ENCODE measurements at regions not wholly inside any gene's neighbourhood (a gene's known extent, or its start where the extent isn't known, plus 50 kb on each side); places are given as distances from the start of the nearest gene placed in this dataset.

DNA sequence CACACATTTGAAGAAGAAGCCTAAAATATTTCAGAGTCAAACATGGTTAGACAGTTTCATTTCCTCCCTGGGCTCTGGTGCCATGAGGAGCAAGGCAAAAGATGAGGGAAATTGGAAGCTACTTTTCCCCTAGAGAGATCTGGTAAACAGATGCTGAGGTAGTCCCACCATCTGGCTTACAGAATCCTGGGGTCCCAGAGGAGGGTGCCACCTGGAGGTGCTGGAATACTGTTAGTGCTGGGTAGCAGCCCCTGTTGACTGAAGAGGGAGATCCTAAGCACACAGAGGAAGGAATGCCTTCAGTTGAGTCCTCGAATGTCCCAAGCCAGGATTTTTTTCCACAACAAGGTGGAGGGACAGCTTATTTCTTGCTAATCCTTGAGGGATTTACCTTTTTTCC is 160.1 kb downstream of the FZD1 start:
- TF ChIP-seq, protein P1, sequence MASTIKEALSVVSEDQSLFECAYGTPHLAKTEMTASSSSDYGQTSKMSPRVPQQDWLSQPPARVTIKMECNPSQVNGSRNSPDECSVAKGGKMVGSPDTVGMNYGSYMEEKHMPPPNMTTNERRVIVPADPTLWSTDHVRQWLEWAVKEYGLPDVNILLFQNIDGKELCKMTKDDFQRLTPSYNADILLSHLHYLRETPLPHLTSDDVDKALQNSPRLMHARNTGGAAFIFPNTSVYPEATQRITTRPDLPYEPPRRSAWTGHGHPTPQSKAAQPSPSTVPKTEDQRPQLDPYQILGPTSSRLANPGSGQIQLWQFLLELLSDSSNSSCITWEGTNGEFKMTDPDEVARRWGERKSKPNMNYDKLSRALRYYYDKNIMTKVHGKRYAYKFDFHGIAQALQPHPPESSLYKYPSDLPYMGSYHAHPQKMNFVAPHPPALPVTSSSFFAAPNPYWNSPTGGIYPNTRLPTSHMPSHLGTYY (CRISPR knock-in tag; IDR thresholded peaks at IDR 0.05), result no peak
- TF ChIP-seq, protein P2, sequence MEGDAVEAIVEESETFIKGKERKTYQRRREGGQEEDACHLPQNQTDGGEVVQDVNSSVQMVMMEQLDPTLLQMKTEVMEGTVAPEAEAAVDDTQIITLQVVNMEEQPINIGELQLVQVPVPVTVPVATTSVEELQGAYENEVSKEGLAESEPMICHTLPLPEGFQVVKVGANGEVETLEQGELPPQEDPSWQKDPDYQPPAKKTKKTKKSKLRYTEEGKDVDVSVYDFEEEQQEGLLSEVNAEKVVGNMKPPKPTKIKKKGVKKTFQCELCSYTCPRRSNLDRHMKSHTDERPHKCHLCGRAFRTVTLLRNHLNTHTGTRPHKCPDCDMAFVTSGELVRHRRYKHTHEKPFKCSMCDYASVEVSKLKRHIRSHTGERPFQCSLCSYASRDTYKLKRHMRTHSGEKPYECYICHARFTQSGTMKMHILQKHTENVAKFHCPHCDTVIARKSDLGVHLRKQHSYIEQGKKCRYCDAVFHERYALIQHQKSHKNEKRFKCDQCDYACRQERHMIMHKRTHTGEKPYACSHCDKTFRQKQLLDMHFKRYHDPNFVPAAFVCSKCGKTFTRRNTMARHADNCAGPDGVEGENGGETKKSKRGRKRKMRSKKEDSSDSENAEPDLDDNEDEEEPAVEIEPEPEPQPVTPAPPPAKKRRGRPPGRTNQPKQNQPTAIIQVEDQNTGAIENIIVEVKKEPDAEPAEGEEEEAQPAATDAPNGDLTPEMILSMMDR (IDR thresholded peaks at IDR 0.05), result no peak
- no peak for TF ChIP-seq NR3C1 (CRISPR knock-in tag; conservative IDR thresholded peaks at IDR 0.05; ENCODE audit: low read depth)
- TF ChIP-seq OVOL2 (CRISPR knock-in tag; IDR thresholded peaks at IDR 0.05; ENCODE audit: borderline replicate concordance), result no peak
- TF ChIP-seq CBFB (CRISPR knock-in tag; IDR thresholded peaks at IDR 0.05; ENCODE audit: low read depth), result no peak
- TF ChIP-seq, protein P3, sequence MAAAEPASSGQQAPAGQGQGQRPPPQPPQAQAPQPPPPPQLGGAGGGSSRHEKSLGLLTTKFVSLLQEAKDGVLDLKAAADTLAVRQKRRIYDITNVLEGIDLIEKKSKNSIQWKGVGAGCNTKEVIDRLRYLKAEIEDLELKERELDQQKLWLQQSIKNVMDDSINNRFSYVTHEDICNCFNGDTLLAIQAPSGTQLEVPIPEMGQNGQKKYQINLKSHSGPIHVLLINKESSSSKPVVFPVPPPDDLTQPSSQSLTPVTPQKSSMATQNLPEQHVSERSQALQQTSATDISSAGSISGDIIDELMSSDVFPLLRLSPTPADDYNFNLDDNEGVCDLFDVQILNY (CRISPR knock-in tag; IDR thresholded peaks at IDR 0.05), result no peak
- TF ChIP-seq, protein P4, sequence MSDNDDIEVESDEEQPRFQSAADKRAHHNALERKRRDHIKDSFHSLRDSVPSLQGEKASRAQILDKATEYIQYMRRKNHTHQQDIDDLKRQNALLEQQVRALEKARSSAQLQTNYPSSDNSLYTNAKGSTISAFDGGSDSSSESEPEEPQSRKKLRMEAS (CRISPR knock-in tag; IDR thresholded peaks at IDR 0.05), result no peak
- no peak for TF ChIP-seq JUN (CRISPR knock-in tag; IDR thresholded peaks at IDR 0.05)
- no peak for TF ChIP-seq MYBL2 (CRISPR knock-in tag; IDR thresholded peaks at IDR 0.05)
- TF ChIP-seq ZBTB21 (CRISPR knock-in tag; IDR thresholded peaks at IDR 0.05; ENCODE audit: borderline replicate concordance), result no peak
